WTC11 (cell line): ENCODE measurements at regions not wholly inside any gene's neighbourhood (a gene's known extent, or its start where the extent isn't known, plus 50 kb on each side); places are given as distances from the start of the nearest gene placed in this dataset.

ENCODE experiments used
- ATAC-seq: fragments of 200-7000 bp; cut with Tn5 transposase; 2 replicates; pipeline ENCODE4 v1.10.0; 2021; ENCODE audit warnings: mild to moderate bottlenecking, moderate library complexity
- CTCF ChIA-PET: fragments of 300-600 bp; sonication (Branson Sonifier 250); formaldehyde crosslinking; loops from one replicate; lab custom pipeline; 2021; ENCODE audit warnings: antibody characterized with exemption; lab: Charles Lee
- POLR2A ChIA-PET: fragments of 350-600 bp; sonication (Branson Sonifier 250); formaldehyde crosslinking; loops from one replicate; lab custom pipeline; 2021; ENCODE audit warnings: antibody characterized with exemption; lab: Charles Lee
- DNase-seq: peaks from one replicate; pipeline ENCODE4 v3.0.0; 2021; ENCODE audit warnings: low spot score
- H3K27ac Mint-ChIP-seq: 2 replicates; pipeline ENCODE4 v1.8.0; 2021; ENCODE audit warnings: mixed read lengths
- H3K27me3 Mint-ChIP-seq: 2 replicates; pipeline ENCODE4 v1.8.0; 2021; ENCODE audit warnings: low read depth, mild to moderate bottlenecking, moderate library complexity, mixed read lengths
- H3K36me3 Mint-ChIP-seq: 2 replicates; pipeline ENCODE4 v1.8.0; 2021; ENCODE audit warnings: mixed read lengths
- H3K4me1 Mint-ChIP-seq: 2 replicates; pipeline ENCODE4 v1.8.0; 2022; ENCODE audit warnings: mixed read lengths
- H3K4me3 Mint-ChIP-seq: 2 replicates; pipeline ENCODE4 v1.8.0; 2021; ENCODE audit warnings: mild to moderate bottlenecking, moderate library complexity, mixed read lengths
- H3K9me3 Mint-ChIP-seq: 2 replicates; pipeline ENCODE4 v1.8.0; 2021; ENCODE audit warnings: mixed read lengths
- AR ChIP-seq: fragments of 250-450 bp; sonication (Bioruptor Pico); IDR thresholded peaks from 2 replicates; pipeline ENCODE4 v1.9.0; 2021; ENCODE audit warnings: mild to moderate bottlenecking
- ELF4 ChIP-seq: sonication (generic); formaldehyde crosslinking; IDR thresholded peaks from 2 replicates; pipeline ENCODE4 v1.8.1; 2022; ENCODE audit warnings: low read depth, mild to moderate bottlenecking, moderate library complexity, missing genetic modification reagents
- ERG ChIP-seq: fragments of 250-450 bp; sonication (Bioruptor Pico); IDR thresholded peaks from 2 replicates; pipeline ENCODE4 v1.8.0; 2021; ENCODE audit warnings: mild to moderate bottlenecking
- FOXJ3 ChIP-seq: sonication (generic); formaldehyde crosslinking; IDR thresholded peaks from 2 replicates; pipeline ENCODE4 v1.9.0; 2021; ENCODE audit warnings: missing genetic modification reagents, mild to moderate bottlenecking, borderline replicate concordance
- SMAD4 ChIP-seq: sonication (generic); formaldehyde crosslinking; IDR thresholded peaks from 2 replicates; pipeline ENCODE4 v1.8.0; 2022; ENCODE audit warnings: mild to moderate bottlenecking, missing genetic modification reagents
- TP53 ChIP-seq: sonication (generic); formaldehyde crosslinking; IDR thresholded peaks from 2 replicates; pipeline ENCODE4 v1.8.1; 2023; ENCODE audit warnings: mild to moderate bottlenecking, missing genetic modification reagents
- ZNF232 ChIP-seq: sonication (generic); formaldehyde crosslinking; IDR thresholded peaks from 2 replicates; pipeline ENCODE4 v1.8.0; 2022; ENCODE audit warnings: mild to moderate bottlenecking, missing genetic modification reagents
- ZNF263 ChIP-seq: sonication (generic); formaldehyde crosslinking; IDR thresholded peaks from 2 replicates; pipeline ENCODE4 v1.8.1; 2022; ENCODE audit warnings: low read depth, mild to moderate bottlenecking, moderate library complexity, missing genetic modification reagents
- TF ChIP-seq, protein P1 (sequence below): sonication (generic); formaldehyde crosslinking; IDR thresholded peaks from 2 replicates; pipeline ENCODE4 v1.8.1; 2022; ENCODE audit warnings: mild to moderate bottlenecking, moderate library complexity, missing genetic modification reagents
- TF ChIP-seq, protein P2 (sequence below): fragments of 250-450 bp; sonication (Bioruptor Pico); conservative IDR thresholded peaks from 2 replicates; pipeline ENCODE4 v1.9.0; 2021; ENCODE audit warnings: mild to moderate bottlenecking
- TF ChIP-seq, protein P3 (sequence below): fragments of 250-450 bp; sonication (Bioruptor Pico); IDR thresholded peaks from 2 replicates; pipeline ENCODE4 v1.9.0; 2021; ENCODE audit warnings: mild to moderate bottlenecking, borderline replicate concordance
- TF ChIP-seq, protein P4 (sequence below): sonication (generic); formaldehyde crosslinking; IDR thresholded peaks from 2 replicates; pipeline ENCODE4 v1.8.0; 2022; ENCODE audit warnings: mild to moderate bottlenecking, missing genetic modification reagents
- TF ChIP-seq, protein P5 (sequence below): sonication (generic); formaldehyde crosslinking; IDR thresholded peaks from 2 replicates; pipeline ENCODE4 v1.8.1; 2023; ENCODE audit warnings: mild to moderate bottlenecking, missing genetic modification reagents, borderline replicate concordance

DNA sequence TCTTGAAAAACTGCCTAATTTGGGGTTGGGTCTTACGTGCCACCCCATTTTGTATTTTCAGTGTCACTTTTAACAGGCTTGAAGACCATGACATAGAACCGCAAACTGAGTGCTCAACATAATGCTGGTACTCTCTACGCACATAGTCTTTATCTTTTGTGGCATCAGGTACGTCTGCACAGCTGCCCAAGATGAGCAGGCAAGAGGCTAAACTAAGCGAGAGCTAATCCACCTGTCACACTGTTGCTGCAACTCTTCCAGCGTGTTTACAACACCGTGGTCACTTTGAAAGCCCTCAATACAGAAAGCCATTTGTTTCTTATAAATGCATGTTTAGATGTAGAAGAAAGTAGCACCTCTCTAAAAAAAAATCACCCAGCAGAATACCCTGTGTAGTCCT is 270.0 kb upstream of the TCF4 start:
- ATAC-seq (no peak), DNase-seq (no peak)
- Mint-ChIP-seq H3K27me3 (no peaks in the 10 kb centered on the region), H3K4me1 (peaks cover 74% of the 10 kb centered on the region), H3K4me3 (no peak overlapping the region), H3K9me3 (peaks cover 13% of the 10 kb centered on the region), H3K36me3 (0 out of 2 replicates have a peak, but pooled peaks cover 4% of the 10 kb centered on the region), H3K27ac (no peak overlapping the region; the same call in 1 of the 2 replicates)
- TF ChIP-seq ELF4 = no peak
- TF ChIP-seq, protein P1, sequence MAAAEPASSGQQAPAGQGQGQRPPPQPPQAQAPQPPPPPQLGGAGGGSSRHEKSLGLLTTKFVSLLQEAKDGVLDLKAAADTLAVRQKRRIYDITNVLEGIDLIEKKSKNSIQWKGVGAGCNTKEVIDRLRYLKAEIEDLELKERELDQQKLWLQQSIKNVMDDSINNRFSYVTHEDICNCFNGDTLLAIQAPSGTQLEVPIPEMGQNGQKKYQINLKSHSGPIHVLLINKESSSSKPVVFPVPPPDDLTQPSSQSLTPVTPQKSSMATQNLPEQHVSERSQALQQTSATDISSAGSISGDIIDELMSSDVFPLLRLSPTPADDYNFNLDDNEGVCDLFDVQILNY (CRISPR knock-in tag) = no peak
- no peak for TF ChIP-seq FOXJ3 (CRISPR knock-in tag)
- TF ChIP-seq, protein P2, sequence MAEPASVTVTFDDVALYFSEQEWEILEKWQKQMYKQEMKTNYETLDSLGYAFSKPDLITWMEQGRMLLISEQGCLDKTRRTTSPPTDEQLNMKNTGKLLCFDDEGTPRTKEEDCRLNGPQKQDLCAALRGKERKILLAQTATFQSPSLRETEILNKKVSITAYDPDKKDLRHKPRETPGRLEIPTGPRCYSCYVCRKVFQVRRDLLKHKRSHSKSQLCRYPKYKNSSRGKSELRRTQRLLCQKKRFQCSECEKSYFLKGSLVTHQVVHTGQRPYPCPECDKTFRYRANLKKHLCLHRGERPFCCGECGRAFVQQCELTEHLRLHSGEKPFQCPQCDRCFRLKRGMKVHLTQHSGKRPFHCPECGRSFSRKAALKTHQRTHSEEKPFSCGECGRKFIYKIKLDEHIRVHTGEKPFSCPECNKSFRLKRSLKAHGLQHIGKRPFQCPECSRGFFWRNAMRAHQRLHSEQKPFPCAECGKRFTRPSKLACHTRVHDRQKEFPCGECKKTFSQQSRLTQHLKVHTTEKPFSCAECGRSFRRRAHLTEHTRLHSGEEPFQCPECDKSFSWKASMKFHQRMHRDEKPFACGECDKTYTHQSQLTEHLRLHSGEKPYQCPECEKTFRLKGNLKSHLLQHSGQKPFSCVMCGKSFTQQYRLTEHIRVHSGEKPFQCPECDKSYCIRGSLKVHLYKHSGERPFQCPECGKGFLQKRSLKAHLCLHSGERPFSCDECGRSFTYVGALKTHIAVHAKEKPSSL = no peak
- no peak for TF ChIP-seq SMAD4 (CRISPR knock-in tag)
- TF ChIP-seq ZNF263 (CRISPR knock-in tag) = no peak
- TF ChIP-seq, protein P3, sequence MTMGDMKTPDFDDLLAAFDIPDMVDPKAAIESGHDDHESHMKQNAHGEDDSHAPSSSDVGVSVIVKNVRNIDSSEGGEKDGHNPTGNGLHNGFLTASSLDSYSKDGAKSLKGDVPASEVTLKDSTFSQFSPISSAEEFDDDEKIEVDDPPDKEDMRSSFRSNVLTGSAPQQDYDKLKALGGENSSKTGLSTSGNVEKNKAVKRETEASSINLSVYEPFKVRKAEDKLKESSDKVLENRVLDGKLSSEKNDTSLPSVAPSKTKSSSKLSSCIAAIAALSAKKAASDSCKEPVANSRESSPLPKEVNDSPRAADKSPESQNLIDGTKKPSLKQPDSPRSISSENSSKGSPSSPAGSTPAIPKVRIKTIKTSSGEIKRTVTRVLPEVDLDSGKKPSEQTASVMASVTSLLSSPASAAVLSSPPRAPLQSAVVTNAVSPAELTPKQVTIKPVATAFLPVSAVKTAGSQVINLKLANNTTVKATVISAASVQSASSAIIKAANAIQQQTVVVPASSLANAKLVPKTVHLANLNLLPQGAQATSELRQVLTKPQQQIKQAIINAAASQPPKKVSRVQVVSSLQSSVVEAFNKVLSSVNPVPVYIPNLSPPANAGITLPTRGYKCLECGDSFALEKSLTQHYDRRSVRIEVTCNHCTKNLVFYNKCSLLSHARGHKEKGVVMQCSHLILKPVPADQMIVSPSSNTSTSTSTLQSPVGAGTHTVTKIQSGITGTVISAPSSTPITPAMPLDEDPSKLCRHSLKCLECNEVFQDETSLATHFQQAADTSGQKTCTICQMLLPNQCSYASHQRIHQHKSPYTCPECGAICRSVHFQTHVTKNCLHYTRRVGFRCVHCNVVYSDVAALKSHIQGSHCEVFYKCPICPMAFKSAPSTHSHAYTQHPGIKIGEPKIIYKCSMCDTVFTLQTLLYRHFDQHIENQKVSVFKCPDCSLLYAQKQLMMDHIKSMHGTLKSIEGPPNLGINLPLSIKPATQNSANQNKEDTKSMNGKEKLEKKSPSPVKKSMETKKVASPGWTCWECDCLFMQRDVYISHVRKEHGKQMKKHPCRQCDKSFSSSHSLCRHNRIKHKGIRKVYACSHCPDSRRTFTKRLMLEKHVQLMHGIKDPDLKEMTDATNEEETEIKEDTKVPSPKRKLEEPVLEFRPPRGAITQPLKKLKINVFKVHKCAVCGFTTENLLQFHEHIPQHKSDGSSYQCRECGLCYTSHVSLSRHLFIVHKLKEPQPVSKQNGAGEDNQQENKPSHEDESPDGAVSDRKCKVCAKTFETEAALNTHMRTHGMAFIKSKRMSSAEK (CRISPR knock-in tag) = no peak
- TF ChIP-seq ZNF232 (CRISPR knock-in tag) = no peak
- TF ChIP-seq, protein P4, sequence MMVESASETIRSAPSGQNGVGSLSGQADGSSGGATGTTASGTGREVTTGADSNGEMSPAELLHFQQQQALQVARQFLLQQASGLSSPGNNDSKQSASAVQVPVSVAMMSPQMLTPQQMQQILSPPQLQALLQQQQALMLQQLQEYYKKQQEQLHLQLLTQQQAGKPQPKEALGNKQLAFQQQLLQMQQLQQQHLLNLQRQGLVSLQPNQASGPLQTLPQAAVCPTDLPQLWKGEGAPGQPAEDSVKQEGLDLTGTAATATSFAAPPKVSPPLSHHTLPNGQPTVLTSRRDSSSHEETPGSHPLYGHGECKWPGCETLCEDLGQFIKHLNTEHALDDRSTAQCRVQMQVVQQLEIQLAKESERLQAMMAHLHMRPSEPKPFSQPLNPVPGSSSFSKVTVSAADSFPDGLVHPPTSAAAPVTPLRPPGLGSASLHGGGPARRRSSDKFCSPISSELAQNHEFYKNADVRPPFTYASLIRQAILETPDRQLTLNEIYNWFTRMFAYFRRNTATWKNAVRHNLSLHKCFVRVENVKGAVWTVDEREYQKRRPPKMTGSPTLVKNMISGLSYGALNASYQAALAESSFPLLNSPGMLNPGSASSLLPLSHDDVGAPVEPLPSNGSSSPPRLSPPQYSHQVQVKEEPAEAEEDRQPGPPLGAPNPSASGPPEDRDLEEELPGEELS (CRISPR knock-in tag) = no peak
- no peak for TF ChIP-seq TP53 (CRISPR knock-in tag)
- TF ChIP-seq, protein P5, sequence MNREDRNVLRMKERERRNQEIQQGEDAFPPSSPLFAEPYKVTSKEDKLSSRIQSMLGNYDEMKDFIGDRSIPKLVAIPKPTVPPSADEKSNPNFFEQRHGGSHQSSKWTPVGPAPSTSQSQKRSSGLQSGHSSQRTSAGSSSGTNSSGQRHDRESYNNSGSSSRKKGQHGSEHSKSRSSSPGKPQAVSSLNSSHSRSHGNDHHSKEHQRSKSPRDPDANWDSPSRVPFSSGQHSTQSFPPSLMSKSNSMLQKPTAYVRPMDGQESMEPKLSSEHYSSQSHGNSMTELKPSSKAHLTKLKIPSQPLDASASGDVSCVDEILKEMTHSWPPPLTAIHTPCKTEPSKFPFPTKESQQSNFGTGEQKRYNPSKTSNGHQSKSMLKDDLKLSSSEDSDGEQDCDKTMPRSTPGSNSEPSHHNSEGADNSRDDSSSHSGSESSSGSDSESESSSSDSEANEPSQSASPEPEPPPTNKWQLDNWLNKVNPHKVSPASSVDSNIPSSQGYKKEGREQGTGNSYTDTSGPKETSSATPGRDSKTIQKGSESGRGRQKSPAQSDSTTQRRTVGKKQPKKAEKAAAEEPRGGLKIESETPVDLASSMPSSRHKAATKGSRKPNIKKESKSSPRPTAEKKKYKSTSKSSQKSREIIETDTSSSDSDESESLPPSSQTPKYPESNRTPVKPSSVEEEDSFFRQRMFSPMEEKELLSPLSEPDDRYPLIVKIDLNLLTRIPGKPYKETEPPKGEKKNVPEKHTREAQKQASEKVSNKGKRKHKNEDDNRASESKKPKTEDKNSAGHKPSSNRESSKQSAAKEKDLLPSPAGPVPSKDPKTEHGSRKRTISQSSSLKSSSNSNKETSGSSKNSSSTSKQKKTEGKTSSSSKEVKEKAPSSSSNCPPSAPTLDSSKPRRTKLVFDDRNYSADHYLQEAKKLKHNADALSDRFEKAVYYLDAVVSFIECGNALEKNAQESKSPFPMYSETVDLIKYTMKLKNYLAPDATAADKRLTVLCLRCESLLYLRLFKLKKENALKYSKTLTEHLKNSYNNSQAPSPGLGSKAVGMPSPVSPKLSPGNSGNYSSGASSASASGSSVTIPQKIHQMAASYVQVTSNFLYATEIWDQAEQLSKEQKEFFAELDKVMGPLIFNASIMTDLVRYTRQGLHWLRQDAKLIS (CRISPR knock-in tag) = no peak
- no peak for TF ChIP-seq ERG (CRISPR knock-in tag)
- TF ChIP-seq AR (CRISPR knock-in tag) = no peak
- ChIA-PET POLR2A (no interaction called here), CTCF (no interaction called here)
